GM12873 (cell line): ENCODE measurements at regions not wholly inside any gene's neighbourhood (a gene's known extent, or its start where the extent isn't known, plus 50 kb on each side); places are given as distances from the start of the nearest gene placed in this dataset.

Experiments used
- CTCF ChIP-seq: IDR thresholded peaks from 2 replicates; pipeline ENCODE4 v1.5.1; 2012; ENCODE audit warnings: low read depth, mild to moderate bottlenecking, moderate library complexity, low read length, control low read depth; ENCODE audit not compliant: insufficient read depth; ENCODE audit errors: missing control alignments

DNA sequence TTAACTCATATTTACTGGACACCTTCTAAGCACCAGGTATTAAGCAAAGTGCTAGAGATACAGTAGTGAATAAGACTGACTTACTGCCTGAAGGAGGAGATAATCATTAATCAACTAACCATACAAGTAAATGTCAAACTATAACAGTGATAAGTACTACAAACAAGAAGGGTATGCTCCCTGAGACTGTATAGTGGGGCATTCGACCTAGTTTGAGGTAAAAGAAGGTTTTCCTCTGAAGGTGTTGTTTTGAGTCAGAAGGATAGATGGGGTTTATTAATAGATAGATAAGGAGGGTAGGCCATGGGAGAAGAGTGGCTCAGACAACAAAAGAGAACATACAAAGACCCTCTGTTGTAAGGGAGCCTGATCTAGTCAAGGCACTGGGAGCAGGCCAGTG is 105.4 kb downstream of the DDIT4L start:
- TF ChIP-seq CTCF, result no peak

DNA sequence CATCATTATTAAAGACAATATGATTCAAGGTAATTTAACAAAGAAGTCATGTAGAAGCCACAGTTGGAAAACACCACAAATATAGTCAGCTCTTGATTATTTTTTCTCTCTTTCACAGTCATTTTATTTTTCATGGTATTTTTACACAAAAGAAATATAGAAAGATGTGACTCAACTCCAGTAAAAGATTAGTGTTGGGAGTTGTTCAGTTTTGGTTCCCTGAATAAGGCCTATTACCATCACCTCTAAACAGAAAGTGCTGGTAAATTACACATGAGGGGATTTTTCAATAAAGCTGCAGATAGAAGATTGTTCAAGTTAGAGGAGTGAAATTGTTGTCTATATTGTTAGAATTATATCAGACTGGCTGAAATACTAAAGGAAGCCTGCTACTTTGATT is 107.0 kb downstream of the DDIT4L start:
- no peak for TF ChIP-seq CTCF

DNA sequence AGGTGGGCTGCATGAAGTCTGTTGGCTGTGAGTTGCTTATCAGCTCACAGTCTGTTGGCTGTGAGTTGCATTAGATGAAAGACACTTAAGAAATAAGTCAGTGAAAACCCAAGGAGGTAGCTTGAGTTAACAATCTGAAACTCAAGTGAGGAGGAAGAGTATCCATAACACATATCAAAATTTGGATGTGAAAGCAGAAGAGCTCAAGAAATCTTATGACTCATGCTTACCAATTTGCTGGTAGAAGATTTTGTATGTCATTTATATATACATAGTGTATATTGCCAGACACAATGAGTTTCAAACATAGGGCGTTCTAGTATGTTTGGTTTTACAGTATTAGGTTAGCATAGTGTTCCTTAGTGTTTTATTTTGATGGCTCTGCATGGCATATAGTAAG is 107.4 kb downstream of the DDIT4L start:
- no peak for TF ChIP-seq CTCF

- no peak for TF ChIP-seq CTCF
These were observed 108.8 kb downstream of the DDIT4L start for GRCh38 chr4:100081491-100081890.

GRCh38 chr4:100079264-100079663 is 111.0 kb downstream of the DDIT4L start:
- TF ChIP-seq CTCF, result no peak

GRCh38 chr4:100076753-100077152 is 113.5 kb downstream of the DDIT4L start:
- TF ChIP-seq CTCF, result no peak

DNA sequence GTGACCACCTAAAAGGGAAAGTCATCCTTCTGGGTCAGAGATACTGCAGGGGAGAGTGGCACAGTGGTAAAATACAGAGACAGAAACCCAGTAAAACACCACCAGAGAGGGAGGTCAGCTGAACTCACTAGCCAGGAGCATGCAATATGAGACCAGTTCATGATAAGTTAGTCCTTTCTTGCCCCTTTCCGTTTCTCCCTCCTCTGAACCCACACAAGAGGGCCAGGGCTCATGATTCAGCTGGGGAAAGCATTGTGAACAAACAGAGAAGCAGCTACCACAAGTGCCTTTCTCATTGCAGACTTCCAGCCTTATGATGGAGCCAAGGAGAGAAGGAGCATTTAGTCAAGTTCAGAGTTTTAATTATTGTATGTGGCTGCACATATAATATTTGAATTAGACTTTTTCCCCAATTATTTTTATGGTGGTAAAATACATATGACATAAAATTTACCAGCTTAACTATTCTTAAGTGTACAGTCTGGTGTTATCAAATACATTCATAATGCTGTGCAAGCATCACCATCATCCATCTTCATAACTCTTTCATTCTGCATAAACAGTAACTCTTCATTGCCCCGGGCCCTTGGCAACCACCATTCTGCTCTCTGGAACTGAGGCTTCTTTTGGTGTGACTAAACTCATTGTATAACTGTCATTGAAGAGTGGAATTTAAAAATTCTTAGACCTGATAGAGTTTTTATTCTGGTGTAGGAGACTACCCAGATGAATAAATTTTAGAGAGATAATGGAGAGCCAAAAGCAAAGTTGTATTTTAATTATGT is 114.6 kb downstream of the DDIT4L start:
- no peak for TF ChIP-seq CTCF
